Mucosa of descending colon (tissue), 3 donors: ENCODE measurements at regions not wholly inside any gene's neighbourhood (a gene's known extent, or its start where the extent isn't known, plus 50 kb on each side); places are given as distances from the start of the nearest gene placed in this dataset.

Source experiments
- ATAC-seq: fragments of 200-7000 bp; cut with Tn5 transposase; one replicate; pipeline ENCODE4 v1.9.1; 2020; ENCODE audit warnings: mild to moderate bottlenecking, moderate library complexity
- DNase-seq, 3 donors: peaks; one replicate each; pipeline ENCODE4 v3.0.0-alpha.2; 2020
- H3K36me3 ChIP-seq: fragments of 200-600 bp; one replicate; pipeline ENCODE4 v1.8.0; 2021; ENCODE audit warnings: low read depth, mild to moderate bottlenecking
- H3K4me1 ChIP-seq: fragments of 200-600 bp; one replicate; pipeline ENCODE4 v1.8.0; 2021; ENCODE audit warnings: low read depth, mild to moderate bottlenecking
- H3K4me3 ChIP-seq: fragments of 200-600 bp; one replicate; pipeline ENCODE4 v1.8.0; 2021; ENCODE audit warnings: mild to moderate bottlenecking
- H3K9me3 ChIP-seq: fragments of 200-600 bp; one replicate; pipeline ENCODE4 v1.8.0; 2021; ENCODE audit warnings: mild to moderate bottlenecking
- CTCF ChIP-seq: fragments of 200-600 bp; IDR thresholded peaks from one replicate; pipeline ENCODE4 v1.8.0; 2022; ENCODE audit warnings: antibody characterized with exemption, mild to moderate bottlenecking
- intact Hi-C, 2 donors: fragments of 100-400 bp; cut with DNase I in 1 of 2; cut with micrococcal nuclease in 1 of 2; formaldehyde crosslinking; loops; one replicate each; pipeline versions ENCODE4 v1.11.0 to v1.11.1; 2022; cut with DNase I, micrococcal nuclease
- donor health status: DM: no; HTN: no; CAD: no; lungs with moderate emphysema.
- donor health status: DM: no; HTN: no; CAD: no.
- donor health status: DM: no; HTN: yes; CAD: no.

GRCh38 chr5:4222147-4222546 is 626.5 kb downstream of the IRX1 start:
- DNase-seq (no peak), ATAC-seq (no peak)
- no peak for TF ChIP-seq CTCF
- Histone ChIP-seq H3K36me3 (no peaks in the 10 kb centered on the region), H3K9me3 (peaks cover 9% of the 10 kb centered on the region), H3K4me3 (no peak overlapping the region), H3K4me1 (no peaks in the 10 kb centered on the region)
- intact Hi-C loops = no loop called here

- Histone ChIP-seq H3K36me3 (no peaks in the 10 kb centered on the region), H3K4me1 (no peaks in the 10 kb centered on the region), H3K4me3 (no peak overlapping the region), H3K9me3 (peaks cover 9% of the 10 kb centered on the region)
- intact Hi-C loops = no loop called here
- DNase-seq (no peak), ATAC-seq (no peak)
- no peak for TF ChIP-seq CTCF
Observed at GRCh38 chr5:4222821-4223220, 627.2 kb downstream of the IRX1 start.

GRCh38 chr5:4225741-4226140 is 630.1 kb downstream of the IRX1 start:
- H3K4me1 ChIP-seq = no peaks in the 10 kb centered on the region
- intact Hi-C loops = no loop called here
- H3K4me3 ChIP-seq = no peak overlapping the region
- ATAC-seq = no peak
- TF ChIP-seq CTCF = no peak
- H3K36me3 ChIP-seq = no peaks in the 10 kb centered on the region
- no peak for DNase-seq
- peaks cover 12% of the 10 kb centered on the region for H3K9me3 ChIP-seq

- no peak for DNase-seq
- intact Hi-C loops = no loop called here
- H3K4me1 ChIP-seq = no peaks in the 10 kb centered on the region
- ATAC-seq = peak; percentile 42
- H3K4me3 ChIP-seq = no peak overlapping the region
- H3K9me3 ChIP-seq = peaks cover 16% of the 10 kb centered on the region
- TF ChIP-seq CTCF = no peak
- H3K36me3 ChIP-seq = no peaks in the 10 kb centered on the region
Observed at GRCh38 chr5:4226565-4226964, 630.9 kb downstream of the IRX1 start.

GRCh38 chr5:4228708-4229107 is 633.1 kb downstream of the IRX1 start:
- ATAC-seq (no peak), DNase-seq (no peak)
- Histone ChIP-seq H3K9me3 (peaks cover 17% of the 10 kb centered on the region), H3K4me3 (no peak overlapping the region), H3K4me1 (no peaks in the 10 kb centered on the region), H3K36me3 (no peaks in the 10 kb centered on the region)
- intact Hi-C loops = no loop called here
- no peak for TF ChIP-seq CTCF
